Breast epithelium (tissue), 3 donors: ENCODE measurements at regions not wholly inside any gene's neighbourhood (a gene's known extent, or its start where the extent isn't known, plus 50 kb on each side); places are given as distances from the start of the nearest gene placed in this dataset.

Source experiments
- CTCF ChIP-seq, 3 donors: fragments of 450-650 bp; IDR thresholded peaks; one replicate each; pipeline ENCODE4 v1.5.1; 2016 to 2017; ENCODE audit warnings: antibody characterized with exemption in 3 of 3, mild to moderate bottlenecking in 3 of 3, moderate library complexity in 3 of 3
- POLR2AphosphoS5 ChIP-seq, 3 donors: sonication (generic); formaldehyde crosslinking; IDR thresholded peaks; one replicate each; pipeline ENCODE4 v1.6.1; 2017; ENCODE audit warnings: antibody characterized with exemption in 3 of 3

DNA sequence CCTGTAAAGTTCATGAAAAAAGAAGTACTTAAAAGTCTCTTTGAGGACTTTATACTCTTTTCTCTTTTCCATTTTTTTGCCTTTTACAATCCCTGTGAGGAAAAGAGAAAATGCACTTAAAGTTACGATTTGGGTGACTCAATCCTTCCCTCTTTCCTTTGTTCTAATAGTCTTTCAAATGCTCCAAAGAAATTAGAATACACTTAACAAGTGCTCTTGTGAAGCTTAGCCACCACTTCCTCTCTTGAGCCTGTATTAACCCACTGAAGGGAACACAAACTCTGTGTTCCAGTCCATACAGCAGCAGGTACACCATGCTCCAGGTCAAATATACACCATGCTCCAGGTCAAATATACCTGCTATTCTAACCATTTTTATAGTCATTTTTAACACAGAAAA lies 581.1 kb upstream of the MGAT4C start:
- TF ChIP-seq POLR2AphosphoS5 (IDR thresholded peaks at IDR 0.05) (no peak), CTCF (IDR thresholded peaks at IDR 0.05) (no peak)
